Endodermal cell (in vitro differentiated cells): ENCODE measurements at regions not wholly inside any gene's neighbourhood (a gene's known extent, or its start where the extent isn't known, plus 50 kb on each side); places are given as distances from the start of the nearest gene placed in this dataset.

Source experiments
- DNase-seq: peaks from one replicate; pipeline ENCODE4 v3.0.0-alpha.2; 2017
- H3K27ac ChIP-seq: 2 replicates; pipeline ENCODE4 v1.5.1; 2013; ENCODE audit warnings: mild to moderate bottlenecking, low read depth, low read length, moderate library complexity
- H3K27me3 ChIP-seq: 2 replicates; pipeline ENCODE4 v1.6.1; 2013; ENCODE audit warnings: mild to moderate bottlenecking, low read length, moderate library complexity; ENCODE audit not compliant: insufficient read depth, control insufficient read depth, poor library complexity, severe bottlenecking
- H3K36me3 ChIP-seq: 2 replicates; pipeline ENCODE4 v1.7.0; 2013; ENCODE audit warnings: mild to moderate bottlenecking, low read length, moderate library complexity; ENCODE audit not compliant: control insufficient read depth, insufficient read depth
- H3K4me1 ChIP-seq: one replicate; pipeline ENCODE4 v1.7.0; 2013; ENCODE audit warnings: low read length; ENCODE audit not compliant: control insufficient read depth, insufficient read depth
- H3K4me3 ChIP-seq: 2 replicates; pipeline ENCODE4 v1.5.1; 2013; ENCODE audit warnings: mild to moderate bottlenecking, low read length, moderate library complexity
- H3K9ac ChIP-seq: 2 replicates; pipeline ENCODE4 v1.6.1; 2013; ENCODE audit warnings: mild to moderate bottlenecking, low read length, moderate library complexity; ENCODE audit not compliant: poor library complexity, severe bottlenecking; ENCODE audit errors: extremely low read depth
- H3K9me3 ChIP-seq: 2 replicates; pipeline ENCODE4 v1.6.1; 2013; ENCODE audit warnings: mild to moderate bottlenecking, low read length, moderate library complexity; ENCODE audit not compliant: control insufficient read depth
- H3K27ac Mint-ChIP-seq: 2 replicates; pipeline ENCODE4 v1.8.0; 2020; ENCODE audit warnings: mixed read lengths
- H3K27me3 Mint-ChIP-seq: 2 replicates; pipeline ENCODE4 v1.8.0; 2021; ENCODE audit warnings: mild to moderate bottlenecking, mixed read lengths; ENCODE audit not compliant: insufficient read depth
- H3K36me3 Mint-ChIP-seq: 2 replicates; pipeline ENCODE4 v1.8.0; 2020; ENCODE audit warnings: low read depth, mixed read lengths
- H3K4me1 Mint-ChIP-seq: 2 replicates; pipeline ENCODE4 v1.8.0; 2020; ENCODE audit warnings: mixed read lengths
- H3K4me3 Mint-ChIP-seq: 2 replicates; pipeline ENCODE4 v1.8.0; 2020; ENCODE audit warnings: mild to moderate bottlenecking, moderate library complexity, mixed read lengths
- H3K9me3 Mint-ChIP-seq: 2 replicates; pipeline ENCODE4 v1.8.0; 2020; ENCODE audit warnings: mild to moderate bottlenecking, mixed read lengths
- WGBS, 2 experiments: methylation state at CpG; one replicate each; pipeline versions ENCODE4 v1.1.5 to v1.1.7; 2013; ENCODE audit warnings: missing lambda C conversion rate in 2 of 2, mixed read lengths in 1 of 2; ENCODE audit not compliant: insufficient coverage in 1 of 2, insufficient read length in 1 of 2; 5-methylcytosine and 5-hydroxymethylcytosine counted together
- TF ChIP-seq, protein P1 (sequence below): fragments of 200-600 bp; sonication (generic); conservative IDR thresholded peaks from 2 replicates; pipeline ENCODE4 v1.5.0; 2021; ENCODE audit warnings: antibody characterized with exemption, mild to moderate bottlenecking

DNA sequence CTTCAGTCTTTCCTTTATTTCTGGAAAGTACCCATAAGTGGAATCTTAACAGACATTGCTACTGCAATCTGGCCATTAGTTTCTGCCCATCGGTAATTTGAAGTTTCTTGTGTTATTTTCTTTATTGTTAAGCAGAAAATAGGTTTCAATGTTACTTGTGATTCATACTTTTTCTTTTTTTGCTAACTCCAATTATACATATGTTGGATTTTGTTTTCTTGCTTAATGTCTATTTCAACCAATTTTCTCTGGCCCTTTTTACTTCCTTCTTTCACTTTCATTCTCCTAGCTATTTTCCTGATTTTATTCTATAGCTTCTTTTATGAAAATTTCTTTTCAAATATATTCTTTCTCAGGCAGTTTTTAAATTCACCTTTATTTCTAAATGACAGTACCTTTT is 457.4 kb downstream of the TCERG1L start:
- Histone ChIP-seq H3K4me3 (no peak overlapping the region), H3K27me3 (no peaks in the 10 kb centered on the region), H3K9me3 (peaks cover 11% of the 10 kb centered on the region), H3K27ac (no peak overlapping the region), H3K9ac (no peak overlapping the region), H3K36me3 (no peaks in the 10 kb centered on the region), H3K4me1 (no peaks in the 10 kb centered on the region)
- Mint-ChIP-seq H3K27ac (no peak overlapping the region), H3K4me3 (no peak overlapping the region), H3K27me3 (no peaks in the 10 kb centered on the region), H3K4me1 (no peaks in the 10 kb centered on the region), H3K36me3 (no peaks in the 10 kb centered on the region), H3K9me3 (peaks cover 35% of the 10 kb centered on the region)
- 58% methylated on average over 1 of the region's 1 CpG; no CpG with 5 or more reads in 1 of the 2 experiments for WGBS, 2 experiments
- TF ChIP-seq, protein P1, sequence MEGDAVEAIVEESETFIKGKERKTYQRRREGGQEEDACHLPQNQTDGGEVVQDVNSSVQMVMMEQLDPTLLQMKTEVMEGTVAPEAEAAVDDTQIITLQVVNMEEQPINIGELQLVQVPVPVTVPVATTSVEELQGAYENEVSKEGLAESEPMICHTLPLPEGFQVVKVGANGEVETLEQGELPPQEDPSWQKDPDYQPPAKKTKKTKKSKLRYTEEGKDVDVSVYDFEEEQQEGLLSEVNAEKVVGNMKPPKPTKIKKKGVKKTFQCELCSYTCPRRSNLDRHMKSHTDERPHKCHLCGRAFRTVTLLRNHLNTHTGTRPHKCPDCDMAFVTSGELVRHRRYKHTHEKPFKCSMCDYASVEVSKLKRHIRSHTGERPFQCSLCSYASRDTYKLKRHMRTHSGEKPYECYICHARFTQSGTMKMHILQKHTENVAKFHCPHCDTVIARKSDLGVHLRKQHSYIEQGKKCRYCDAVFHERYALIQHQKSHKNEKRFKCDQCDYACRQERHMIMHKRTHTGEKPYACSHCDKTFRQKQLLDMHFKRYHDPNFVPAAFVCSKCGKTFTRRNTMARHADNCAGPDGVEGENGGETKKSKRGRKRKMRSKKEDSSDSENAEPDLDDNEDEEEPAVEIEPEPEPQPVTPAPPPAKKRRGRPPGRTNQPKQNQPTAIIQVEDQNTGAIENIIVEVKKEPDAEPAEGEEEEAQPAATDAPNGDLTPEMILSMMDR: no peak
- DNase-seq: no peak

DNA sequence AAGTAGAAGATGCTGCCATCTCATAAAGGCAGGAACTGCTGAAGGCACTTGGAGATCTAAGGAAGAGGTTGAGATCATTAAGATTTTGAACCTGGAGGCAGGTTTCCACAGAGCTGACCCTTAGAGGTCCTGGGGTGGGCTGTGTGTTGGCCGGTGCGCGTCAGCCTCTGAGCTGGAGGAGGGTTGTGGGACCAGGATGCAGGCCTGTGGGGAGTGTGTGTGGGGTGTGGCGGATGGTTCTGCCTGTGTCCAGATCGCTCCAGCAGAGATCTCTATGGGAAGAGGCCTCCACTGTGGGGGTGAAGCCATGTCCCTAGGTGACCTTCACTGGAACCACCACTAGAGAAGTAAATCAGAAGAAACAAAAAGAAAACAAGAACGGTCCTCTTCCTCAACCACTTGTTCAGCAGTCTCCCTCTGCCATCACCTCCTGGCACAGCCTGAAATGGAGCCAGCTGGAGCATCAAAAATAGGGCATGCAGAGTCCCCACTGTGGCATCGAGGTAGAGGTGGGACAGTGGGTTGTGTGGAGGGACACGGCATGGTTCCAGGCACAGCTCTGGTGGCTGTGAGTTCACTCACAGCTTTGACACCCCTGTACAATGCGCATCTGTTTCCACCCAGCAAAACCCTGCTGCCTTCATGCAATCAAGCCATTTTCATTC is 453.8 kb downstream of the TCERG1L start:
- H3K27me3 Mint-ChIP-seq: no peaks in the 10 kb centered on the region
- H3K27me3 ChIP-seq: no peaks in the 10 kb centered on the region
- TF ChIP-seq, protein P1: no peak
- no peaks in the 10 kb centered on the region for H3K36me3 ChIP-seq
- no peaks in the 10 kb centered on the region for H3K4me1 Mint-ChIP-seq
- H3K9ac ChIP-seq: no peak overlapping the region
- H3K4me1 ChIP-seq: no peaks in the 10 kb centered on the region
- no peak overlapping the region for H3K27ac ChIP-seq
- no peaks in the 10 kb centered on the region for H3K36me3 Mint-ChIP-seq
- no peak overlapping the region for H3K4me3 ChIP-seq
- peaks cover 25% of the 10 kb centered on the region for H3K9me3 Mint-ChIP-seq
- H3K4me3 Mint-ChIP-seq: no peak overlapping the region
- DNase-seq: peak; percentile 24
- H3K9me3 ChIP-seq: peaks cover 11% of the 10 kb centered on the region
- 90 to 95% methylated on average over 4 to 9 of the region's 9 CpGs for WGBS, 2 experiments
- no peak overlapping the region for H3K27ac Mint-ChIP-seq

DNA sequence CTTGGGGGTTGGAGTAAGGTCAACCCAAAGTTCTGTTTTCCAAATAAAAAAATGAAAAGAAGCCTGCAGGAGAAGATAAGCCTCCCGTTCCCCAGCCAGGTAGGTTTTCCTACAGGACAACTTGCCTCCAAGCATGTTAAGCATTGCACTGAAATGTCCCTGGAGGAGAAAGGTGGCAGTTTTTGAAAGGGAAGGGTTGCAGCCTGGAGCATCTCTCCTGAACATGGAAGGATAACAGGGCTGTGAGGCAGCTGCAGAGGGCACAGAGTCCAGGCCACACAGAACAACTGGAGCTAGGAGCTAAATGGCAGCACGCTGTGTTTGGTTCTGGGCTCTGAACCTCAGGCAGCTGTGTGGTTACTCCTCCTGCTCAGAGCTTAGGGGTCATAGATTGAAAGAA is 452.9 kb downstream of the TCERG1L start:
- no peak overlapping the region for H3K27ac Mint-ChIP-seq
- Histone ChIP-seq H3K36me3 (no peaks in the 10 kb centered on the region), H3K27me3 (no peaks in the 10 kb centered on the region), H3K27ac (no peak overlapping the region), H3K4me1 (no peaks in the 10 kb centered on the region), H3K9ac (no peak overlapping the region), H3K4me3 (no peak overlapping the region), H3K9me3 (peaks cover 11% of the 10 kb centered on the region)
- no peak overlapping the region for H3K4me3 Mint-ChIP-seq
- H3K27me3 Mint-ChIP-seq: no peaks in the 10 kb centered on the region
- H3K36me3 Mint-ChIP-seq: no peaks in the 10 kb centered on the region
- TF ChIP-seq, protein P1: no peak
- H3K9me3 Mint-ChIP-seq: peaks cover 19% of the 10 kb centered on the region
- H3K4me1 Mint-ChIP-seq: no peaks in the 10 kb centered on the region
- DNase-seq: no peak
- 73 to 100% methylated on average over 1 to 2 of the region's 2 CpGs for WGBS, 2 experiments
